ENCODE measurements at regions not wholly inside any gene's neighbourhood (a gene's known extent, or its start where the extent isn't known, plus 50 kb on each side); places are given as distances from the start of the nearest gene placed in this dataset.

DNA sequence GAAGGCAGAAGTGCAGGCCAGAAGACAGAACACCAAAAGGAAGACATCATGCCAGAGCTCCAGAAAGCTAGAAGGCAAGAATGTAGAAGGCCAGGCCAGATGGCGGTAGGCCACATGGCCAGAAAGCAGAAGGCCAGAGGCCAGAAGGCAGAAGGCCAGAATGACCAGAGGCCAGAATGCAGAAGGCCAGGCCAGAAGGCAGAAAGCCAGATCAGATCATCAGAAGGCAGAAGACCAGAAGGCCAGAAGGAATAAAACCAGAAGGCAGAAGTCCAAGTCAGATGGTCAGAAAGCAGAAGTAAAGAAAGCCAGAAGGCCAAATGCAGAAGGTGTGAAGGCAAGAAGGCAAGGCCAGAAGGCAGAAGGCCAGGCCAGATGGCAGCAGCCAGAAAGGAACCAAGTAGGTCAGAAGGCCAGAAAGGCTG, 185.0 kb downstream of the TUBA3C start:
- Histone ChIP-seq H3K27me3 (no peaks in the 10 kb centered on the region), H3K9me3 (peaks cover 0 to 50% (median 12%) of the 10 kb centered on the region in 4 donors), H3K27ac (no peak overlapping the region), H3K4me1 (peaks cover 0 to 22% (median 5%) of the 10 kb centered on the region in 4 donors), H3K36me3 (no peaks in the 10 kb centered on the region), H3K4me3 (no peak overlapping the region)
- WGBS, 5 donors = 69 to 92% (median 83%) methylated on average over 1 of the region's 1 CpG
- TF ChIP-seq POLR2A (IDR thresholded peaks at IDR 0.05) (no peak), CTCF (IDR thresholded peaks at IDR 0.05) (no peak), EP300 (IDR thresholded peaks at IDR 0.05) (no peak), POLR2AphosphoS5 (IDR thresholded peaks at IDR 0.05) (no peak)
- DNase-seq = peak in 1 of 2 donors; percentile 40
- intact Hi-C loops (cut with DNase I; ENCODE audit: low total_unique reads) = no loop called here

GRCh38 chr13:18996221-18996620, 185.4 kb downstream of the TUBA3C start:
- intact Hi-C loops (cut with DNase I; ENCODE audit: low total_unique reads) = no loop called here
- Histone ChIP-seq H3K36me3 (no peaks in the 10 kb centered on the region), H3K4me1 (peaks cover 0 to 22% (median 5%) of the 10 kb centered on the region in 4 donors), H3K27me3 (no peaks in the 10 kb centered on the region), H3K27ac (no peak overlapping the region), H3K4me3 (no peak overlapping the region), H3K9me3 (peaks cover 0 to 50% (median 12%) of the 10 kb centered on the region in 4 donors)
- TF ChIP-seq EP300 (IDR thresholded peaks at IDR 0.05) = no peak
- no peak for TF ChIP-seq POLR2A (IDR thresholded peaks at IDR 0.05)
- no peak for TF ChIP-seq CTCF (IDR thresholded peaks at IDR 0.05)
- no peak for TF ChIP-seq POLR2AphosphoS5 (IDR thresholded peaks at IDR 0.05)
- DNase-seq = no peak
- 39 to 50% (median 42%) methylated on average over 2 of the region's 2 CpGs for WGBS, 5 donors

DNA sequence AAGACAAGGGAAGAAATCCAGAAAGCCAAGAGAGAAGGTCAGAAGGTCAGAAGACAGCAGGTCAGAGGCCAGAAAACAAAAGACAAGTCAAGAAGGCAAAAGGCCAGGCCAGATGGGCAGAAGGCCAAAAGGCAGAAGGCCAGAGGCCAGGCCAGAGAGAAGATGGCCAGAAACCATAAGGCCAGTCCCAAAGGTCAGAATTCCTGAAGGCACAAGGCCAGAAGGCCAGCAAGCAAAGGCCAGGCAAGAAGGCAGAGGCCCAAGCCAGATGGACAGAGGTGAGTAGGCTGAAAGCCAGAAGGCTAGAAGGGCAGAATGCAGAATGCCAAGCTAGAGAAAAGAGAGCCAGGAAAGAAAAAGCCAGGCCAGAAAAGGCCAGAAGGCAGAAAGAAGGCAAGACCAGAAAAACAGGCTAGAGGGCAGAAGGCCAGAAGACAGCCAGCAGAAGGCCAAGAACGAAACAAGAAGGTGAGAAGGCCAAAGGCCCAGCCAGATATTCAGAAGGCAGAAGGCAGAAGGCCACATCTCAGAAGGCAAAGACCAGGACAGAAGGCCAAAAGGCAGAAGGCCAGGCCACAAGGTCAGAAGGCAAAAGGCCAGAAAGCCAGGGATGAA, 186.3 kb downstream of the TUBA3C start:
- peaks cover 0 to 22% (median 5%) of the 10 kb centered on the region in 4 donors for H3K4me1 ChIP-seq
- no peaks in the 10 kb centered on the region for H3K36me3 ChIP-seq
- 45 to 78% (median 67%) methylated on average over 1 of the region's 1 CpG for WGBS, 5 donors
- TF ChIP-seq CTCF (IDR thresholded peaks at IDR 0.05) = no peak
- TF ChIP-seq POLR2AphosphoS5 (IDR thresholded peaks at IDR 0.05) = no peak
- TF ChIP-seq EP300 (IDR thresholded peaks at IDR 0.05) = no peak
- no peak for TF ChIP-seq POLR2A (IDR thresholded peaks at IDR 0.05)
- H3K27me3 ChIP-seq = no peaks in the 10 kb centered on the region
- H3K27ac ChIP-seq = no peak overlapping the region
- H3K9me3 ChIP-seq = peaks cover 0 to 50% (median 12%) of the 10 kb centered on the region in 4 donors
- peak in 1 of 2 donors; percentile 27 for DNase-seq
- intact Hi-C loops (cut with DNase I; ENCODE audit: low total_unique reads) = no loop called here
- H3K4me3 ChIP-seq = no peak overlapping the region

GRCh38 chr13:18993884-18994660, 187.6 kb downstream of the TUBA3C start:
- no peak for TF ChIP-seq EP300 (IDR thresholded peaks at IDR 0.05)
- no peak for TF ChIP-seq CTCF (IDR thresholded peaks at IDR 0.05)
- TF ChIP-seq POLR2AphosphoS5 (IDR thresholded peaks at IDR 0.05) = no peak
- no peak for TF ChIP-seq POLR2A (IDR thresholded peaks at IDR 0.05)
- intact Hi-C loops (cut with DNase I; ENCODE audit: low total_unique reads) = no loop called here
- 17 to 59% (median 35%) methylated on average over 2 of the region's 2 CpGs for WGBS, 5 donors
- Histone ChIP-seq H3K27me3 (no peaks in the 10 kb centered on the region), H3K4me3 (no peak overlapping the region), H3K4me1 (peaks cover 0 to 22% (median 5%) of the 10 kb centered on the region in 4 donors), H3K27ac (no peak overlapping the region), H3K9me3 (peaks cover 0 to 50% (median 12%) of the 10 kb centered on the region in 4 donors), H3K36me3 (no peaks in the 10 kb centered on the region)
- peak in 1 of 2 donors; percentile 50 for DNase-seq
